ENCODE measurements at regions not wholly inside any gene's neighbourhood (a gene's known extent, or its start where the extent isn't known, plus 50 kb on each side); places are given as distances from the start of the nearest gene placed in this dataset.

DNA sequence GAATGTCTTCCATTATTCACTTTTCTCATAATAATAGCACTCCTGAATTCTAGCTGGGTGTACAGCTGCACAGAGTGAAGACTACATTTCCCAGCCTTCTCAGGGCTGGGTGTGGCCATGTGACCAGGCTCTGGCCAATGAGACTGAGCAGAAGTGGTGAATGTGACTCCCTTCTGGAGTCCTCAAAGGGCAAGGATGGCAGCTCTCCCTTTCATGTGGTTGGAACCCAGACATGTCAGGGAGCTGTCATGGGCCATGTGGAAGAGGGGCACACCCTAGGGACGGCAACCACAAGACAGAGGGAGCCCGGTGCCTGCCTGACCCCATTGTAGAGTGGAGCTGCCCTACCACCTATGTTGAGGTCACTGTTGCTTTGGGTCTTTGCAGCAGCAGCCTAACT lies 312.8 kb upstream of the SULF2 start:
- TF ChIP-seq, protein P1, sequence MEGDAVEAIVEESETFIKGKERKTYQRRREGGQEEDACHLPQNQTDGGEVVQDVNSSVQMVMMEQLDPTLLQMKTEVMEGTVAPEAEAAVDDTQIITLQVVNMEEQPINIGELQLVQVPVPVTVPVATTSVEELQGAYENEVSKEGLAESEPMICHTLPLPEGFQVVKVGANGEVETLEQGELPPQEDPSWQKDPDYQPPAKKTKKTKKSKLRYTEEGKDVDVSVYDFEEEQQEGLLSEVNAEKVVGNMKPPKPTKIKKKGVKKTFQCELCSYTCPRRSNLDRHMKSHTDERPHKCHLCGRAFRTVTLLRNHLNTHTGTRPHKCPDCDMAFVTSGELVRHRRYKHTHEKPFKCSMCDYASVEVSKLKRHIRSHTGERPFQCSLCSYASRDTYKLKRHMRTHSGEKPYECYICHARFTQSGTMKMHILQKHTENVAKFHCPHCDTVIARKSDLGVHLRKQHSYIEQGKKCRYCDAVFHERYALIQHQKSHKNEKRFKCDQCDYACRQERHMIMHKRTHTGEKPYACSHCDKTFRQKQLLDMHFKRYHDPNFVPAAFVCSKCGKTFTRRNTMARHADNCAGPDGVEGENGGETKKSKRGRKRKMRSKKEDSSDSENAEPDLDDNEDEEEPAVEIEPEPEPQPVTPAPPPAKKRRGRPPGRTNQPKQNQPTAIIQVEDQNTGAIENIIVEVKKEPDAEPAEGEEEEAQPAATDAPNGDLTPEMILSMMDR (IDR thresholded peaks at IDR 0.05; ENCODE audit: extremely low read depth, low read depth, low read length): no peak
- Histone ChIP-seq H4K20me1 (ENCODE audit: insufficient read depth, low read length) (no peaks in the 10 kb centered on the region), H3K9me3 (ENCODE audit: low read depth, low read length) (no peaks in the 10 kb centered on the region), H3K36me3 (ENCODE audit: insufficient read depth, low read length) (no peaks in the 10 kb centered on the region), H3K4me1 (ENCODE audit: insufficient read depth, low read length) (peaks cover 3% of the 10 kb centered on the region), H3K4me3 (ENCODE audit: insufficient read depth, low read length) (no peak overlapping the region), H2AFZ (ENCODE audit: low read length) (no peak overlapping the region), H3K79me2 (ENCODE audit: insufficient read depth, low read length) (no peaks in the 10 kb centered on the region), H3K27me3 (ENCODE audit: insufficient read depth, low read length) (peaks cover 4% of the 10 kb centered on the region), H3K4me2 (ENCODE audit: insufficient read depth, low read length) (no peak overlapping the region), H3K27ac (ENCODE audit: low read depth, low read length) (no peak overlapping the region)
- DNase-seq (ENCODE audit: insufficient read length, low spot score, missing footprints): no peak

DNA sequence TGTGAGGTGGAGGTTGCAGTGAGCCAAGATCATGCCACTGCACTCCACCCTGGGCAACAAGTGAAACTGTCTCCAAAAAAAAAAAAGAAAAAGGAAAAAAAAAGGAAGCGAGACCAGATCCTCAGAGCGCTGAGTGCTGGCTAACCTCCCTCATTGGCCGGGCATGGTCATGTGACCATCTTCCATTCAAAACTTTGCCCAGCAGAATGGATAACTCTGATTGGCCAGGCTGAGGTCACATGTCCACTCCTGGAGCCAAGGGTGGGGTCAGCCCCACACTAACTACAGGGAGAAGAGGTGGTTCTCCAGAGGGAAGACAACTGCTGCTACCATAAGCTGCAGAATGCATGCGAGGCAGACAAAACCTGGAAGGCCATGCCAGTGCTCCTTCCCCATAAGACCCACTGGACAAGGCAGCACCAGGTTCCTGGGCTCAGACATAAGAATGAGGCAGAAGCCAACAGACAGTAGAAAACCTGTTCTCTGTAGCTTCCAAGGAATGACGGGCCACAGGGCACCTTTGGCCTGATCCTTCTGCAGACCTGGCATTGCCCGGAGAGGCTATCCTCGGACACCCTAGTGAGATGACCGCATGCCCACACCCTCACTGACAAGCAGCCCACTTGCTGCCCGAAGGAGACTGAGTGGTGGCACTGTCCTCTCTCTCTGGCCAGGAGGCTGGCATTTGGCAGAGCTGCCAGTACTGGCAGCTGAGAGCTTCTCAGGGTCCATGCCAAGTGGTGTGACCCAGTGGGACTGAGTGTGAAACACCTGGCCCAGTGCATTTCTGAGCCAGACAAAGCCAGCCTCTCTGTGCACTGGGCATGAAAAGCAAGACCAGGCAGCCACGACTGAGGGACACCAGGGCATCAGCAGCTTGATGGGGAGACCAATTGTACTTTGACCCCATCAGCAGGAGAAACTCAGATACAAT lies 311.9 kb upstream of the SULF2 start:
- TF ChIP-seq, protein P1 (IDR thresholded peaks at IDR 0.05; ENCODE audit: extremely low read depth, low read depth, low read length): no peak

DNA sequence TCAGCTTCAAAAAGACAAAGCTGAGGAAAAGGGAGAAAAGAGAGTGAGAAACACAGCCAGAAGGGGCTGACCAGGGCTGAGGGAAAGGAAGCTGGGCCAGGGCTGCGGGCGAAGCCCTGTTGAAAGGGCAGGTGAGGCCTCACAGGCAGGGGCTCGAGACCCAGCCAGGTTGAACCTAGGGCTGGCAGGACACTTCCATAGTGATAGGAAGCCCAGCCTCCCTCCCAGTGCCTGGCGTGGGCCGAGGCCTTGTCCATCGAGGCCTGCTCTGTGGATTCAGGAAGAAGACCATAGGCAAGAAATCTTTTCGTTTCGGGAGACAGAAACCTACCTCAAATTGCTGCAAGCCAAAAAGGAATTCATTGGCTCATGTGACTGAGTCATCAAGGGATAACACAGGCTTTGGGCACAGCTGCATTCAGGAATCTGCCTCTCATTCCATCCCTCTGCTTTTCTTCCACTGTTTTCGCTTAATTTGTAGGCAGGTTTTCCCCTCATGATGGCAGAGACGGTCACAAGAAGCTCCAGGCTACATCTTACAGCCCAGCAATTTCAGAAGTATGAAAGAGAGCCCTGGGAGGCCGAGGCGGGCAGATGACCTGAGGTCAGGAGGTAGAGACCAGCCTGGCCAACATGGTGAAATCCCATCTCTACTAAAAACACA lies 311.1 kb upstream of the SULF2 start:
- no peak overlapping the region for H3K27ac ChIP-seq (ENCODE audit: low read depth, low read length)
- peaks cover 3% of the 10 kb centered on the region for H3K4me1 ChIP-seq (ENCODE audit: insufficient read depth, low read length)
- no peaks in the 10 kb centered on the region for H4K20me1 ChIP-seq (ENCODE audit: insufficient read depth, low read length)

More for the DNA sequence above, 311.9 kb upstream of the SULF2 start:
- Histone ChIP-seq H2AFZ (ENCODE audit: low read length) (no peak overlapping the region), H3K36me3 (ENCODE audit: insufficient read depth, low read length) (no peaks in the 10 kb centered on the region), H3K4me2 (ENCODE audit: insufficient read depth, low read length) (no peak overlapping the region), H3K9me3 (ENCODE audit: low read depth, low read length) (no peaks in the 10 kb centered on the region), H4K20me1 (ENCODE audit: insufficient read depth, low read length) (no peaks in the 10 kb centered on the region), H3K4me1 (ENCODE audit: insufficient read depth, low read length) (peaks cover 3% of the 10 kb centered on the region), H3K79me2 (ENCODE audit: insufficient read depth, low read length) (no peaks in the 10 kb centered on the region), H3K27me3 (ENCODE audit: insufficient read depth, low read length) (peaks cover 3% of the 10 kb centered on the region), H3K27ac (ENCODE audit: low read depth, low read length) (no peak overlapping the region), H3K4me3 (ENCODE audit: insufficient read depth, low read length) (no peak overlapping the region)
- no peak for DNase-seq (ENCODE audit: insufficient read length, low spot score, missing footprints)

More for the DNA sequence above, 311.1 kb upstream of the SULF2 start:
- DNase-seq (ENCODE audit: insufficient read length, low spot score, missing footprints): no peak
- peaks cover 3% of the 10 kb centered on the region for H3K27me3 ChIP-seq (ENCODE audit: insufficient read depth, low read length)
- H3K79me2 ChIP-seq (ENCODE audit: insufficient read depth, low read length): no peaks in the 10 kb centered on the region
- TF ChIP-seq, protein P1 (IDR thresholded peaks at IDR 0.05; ENCODE audit: extremely low read depth, low read depth, low read length): no peak
- H2AFZ ChIP-seq (ENCODE audit: low read length): no peak overlapping the region
- H3K36me3 ChIP-seq (ENCODE audit: insufficient read depth, low read length): no peaks in the 10 kb centered on the region
- no peak overlapping the region for H3K4me2 ChIP-seq (ENCODE audit: insufficient read depth, low read length)
- H3K9me3 ChIP-seq (ENCODE audit: low read depth, low read length): no peaks in the 10 kb centered on the region
- H3K4me3 ChIP-seq (ENCODE audit: insufficient read depth, low read length): no peak overlapping the region

Measured in osteoblast (primary cell).